ENCODE measurements at regions not wholly inside any gene's neighbourhood (a gene's known extent, or its start where the extent isn't known, plus 50 kb on each side); places are given as distances from the start of the nearest gene placed in this dataset.

GRCh38 chr4:144899393-144899792 is 198.6 kb downstream of the ANAPC10 start:
- Histone ChIP-seq H3K9me3 (ENCODE audit: insufficient read depth, low read depth, low read length) (no peaks in the 10 kb centered on the region), H2BK5ac (ENCODE audit: low read depth, low read length, poor library complexity) (no peak overlapping the region), H3K4me1 (ENCODE audit: control insufficient read depth in 1 of 2, insufficient read depth in 2 of 2, low read length in 2 of 2) (peaks cover 1 to 2% of the 10 kb centered on the region in 2 experiments), H4K8ac (ENCODE audit: low read depth, low read length) (no peak overlapping the region), H3K23ac (ENCODE audit: low read length) (no peak overlapping the region), H3K27ac (ENCODE audit: low read depth, low read length) (no peak overlapping the region), H3K4me3 (ENCODE audit: low read depth, low read length) (no peak overlapping the region), H3K18ac (ENCODE audit: low read length) (no peak overlapping the region), H2AK5ac (ENCODE audit: low read length) (no peak overlapping the region), H2BK120ac (ENCODE audit: insufficient read depth, low read length, poor library complexity) (no peak overlapping the region), H3K14ac (ENCODE audit: low read length) (no peak overlapping the region), H3K79me2 (ENCODE audit: control insufficient read depth, insufficient read depth, low read length, poor library complexity) (no peaks in the 10 kb centered on the region), H3K79me1 (ENCODE audit: low read length) (peaks cover 2% of the 10 kb centered on the region), H2BK12ac (ENCODE audit: low read length) (no peak overlapping the region), H4K91ac (ENCODE audit: low read depth, low read length) (no peak overlapping the region), H4K12ac (ENCODE audit: low read depth, low read length) (no peak overlapping the region), H3K4ac (ENCODE audit: low read depth, low read length) (no peak overlapping the region), H3K27me3 (ENCODE audit: insufficient read depth, low read length) (no peaks in the 10 kb centered on the region), H3K9ac (ENCODE audit: low read length) (no peak overlapping the region), H2AFZ (ENCODE audit: insufficient read depth, low read length, poor library complexity) (no peak overlapping the region), H3K36me3 (ENCODE audit: control insufficient read depth in 1 of 2, insufficient read depth in 2 of 2, low read length in 2 of 2) (no peaks in the 10 kb centered on the region), H3K4me2 (ENCODE audit: low read length) (no peak overlapping the region)
- no peak for DNase-seq
- WGBS (ENCODE audit: extremely low coverage, insufficient coverage, insufficient read length), result no CpG with 5 or more reads among the region's 3 CpGs

GRCh38 chr4:144901141-144901540 is 196.9 kb downstream of the ANAPC10 start:
- H3K4me1 ChIP-seq (ENCODE audit: control insufficient read depth in 1 of 2, insufficient read depth in 2 of 2, low read length in 2 of 2), result peaks cover 2% of the 10 kb centered on the region in 2 experiments
- WGBS (ENCODE audit: extremely low coverage, insufficient coverage, insufficient read length), result no CpG with 5 or more reads among the region's 2 CpGs
- H3K27me3 ChIP-seq (ENCODE audit: insufficient read depth, low read length), result no peaks in the 10 kb centered on the region
- DNase-seq, result no peak
- peak overlapping the region; percentile 23 for H3K4me2 ChIP-seq (ENCODE audit: low read length)
- no peak overlapping the region for H2BK12ac ChIP-seq (ENCODE audit: low read length)
- H3K79me2 ChIP-seq (ENCODE audit: control insufficient read depth, insufficient read depth, low read length, poor library complexity), result no peaks in the 10 kb centered on the region
- H3K4ac ChIP-seq (ENCODE audit: low read depth, low read length), result no peak overlapping the region
- H4K91ac ChIP-seq (ENCODE audit: low read depth, low read length), result no peak overlapping the region
- H2AFZ ChIP-seq (ENCODE audit: insufficient read depth, low read length, poor library complexity), result no peak overlapping the region
- H3K36me3 ChIP-seq (ENCODE audit: control insufficient read depth in 1 of 2, insufficient read depth in 2 of 2, low read length in 2 of 2), result no peaks in the 10 kb centered on the region
- no peak overlapping the region for H2BK120ac ChIP-seq (ENCODE audit: insufficient read depth, low read length, poor library complexity)
- peaks cover 6% of the 10 kb centered on the region for H3K79me1 ChIP-seq (ENCODE audit: low read length)
- H2BK5ac ChIP-seq (ENCODE audit: low read depth, low read length, poor library complexity), result no peak overlapping the region
- no peak overlapping the region for H3K4me3 ChIP-seq (ENCODE audit: low read depth, low read length)
- no peak overlapping the region for H3K27ac ChIP-seq (ENCODE audit: low read depth, low read length)
- no peak overlapping the region for H4K8ac ChIP-seq (ENCODE audit: low read depth, low read length)
- no peaks in the 10 kb centered on the region for H3K9me3 ChIP-seq (ENCODE audit: insufficient read depth, low read depth, low read length)
- no peak overlapping the region for H3K18ac ChIP-seq (ENCODE audit: low read length)
- H3K23ac ChIP-seq (ENCODE audit: low read length), result no peak overlapping the region
- H3K14ac ChIP-seq (ENCODE audit: low read length), result no peak overlapping the region
- no peak overlapping the region for H2AK5ac ChIP-seq (ENCODE audit: low read length)
- H3K9ac ChIP-seq (ENCODE audit: low read length), result no peak overlapping the region
- H4K12ac ChIP-seq (ENCODE audit: low read depth, low read length), result no peak overlapping the region

- WGBS (ENCODE audit: extremely low coverage, insufficient coverage, insufficient read length), result no CpG with 5 or more reads among the region's 1 CpG
- Histone ChIP-seq H2AK5ac (ENCODE audit: low read length) (no peak overlapping the region), H2BK5ac (ENCODE audit: low read depth, low read length, poor library complexity) (no peak overlapping the region), H4K8ac (ENCODE audit: low read depth, low read length) (no peak overlapping the region), H3K4me2 (ENCODE audit: low read length) (no peak overlapping the region), H3K4me3 (ENCODE audit: low read depth, low read length) (no peak overlapping the region), H3K18ac (ENCODE audit: low read length) (no peak overlapping the region), H3K79me1 (ENCODE audit: low read length) (peaks cover 12% of the 10 kb centered on the region), H3K27me3 (ENCODE audit: insufficient read depth, low read length) (no peaks in the 10 kb centered on the region), H4K12ac (ENCODE audit: low read depth, low read length) (no peak overlapping the region), H2BK12ac (ENCODE audit: low read length) (no peak overlapping the region), H2BK120ac (ENCODE audit: insufficient read depth, low read length, poor library complexity) (no peak overlapping the region), H3K36me3 (ENCODE audit: control insufficient read depth in 1 of 2, insufficient read depth in 2 of 2, low read length in 2 of 2) (no peaks in the 10 kb centered on the region), H4K91ac (ENCODE audit: low read depth, low read length) (no peak overlapping the region), H3K14ac (ENCODE audit: low read length) (no peak overlapping the region), H3K27ac (ENCODE audit: low read depth, low read length) (no peak overlapping the region), H3K9ac (ENCODE audit: low read length) (no peak overlapping the region), H3K9me3 (ENCODE audit: insufficient read depth, low read depth, low read length) (peaks cover 2% of the 10 kb centered on the region), H3K4ac (ENCODE audit: low read depth, low read length) (no peak overlapping the region), H3K4me1 (ENCODE audit: control insufficient read depth in 1 of 2, insufficient read depth in 2 of 2, low read length in 2 of 2) (peaks cover 6 to 9% of the 10 kb centered on the region in 2 experiments), H3K23ac (ENCODE audit: low read length) (no peak overlapping the region), H2AFZ (ENCODE audit: insufficient read depth, low read length, poor library complexity) (no peak overlapping the region), H3K79me2 (ENCODE audit: control insufficient read depth, insufficient read depth, low read length, poor library complexity) (no peaks in the 10 kb centered on the region)
- DNase-seq, result no peak
Observed at GRCh38 chr4:144902614-144903013, 195.4 kb downstream of the ANAPC10 start.

- Histone ChIP-seq H4K8ac (ENCODE audit: low read depth, low read length) (no peak overlapping the region), H3K4me2 (ENCODE audit: low read length) (no peak overlapping the region), H2BK12ac (ENCODE audit: low read length) (peak overlapping the region; percentile 73), H3K4me1 (ENCODE audit: control insufficient read depth in 1 of 2, insufficient read depth in 2 of 2, low read length in 2 of 2) (peaks cover 6 to 9% of the 10 kb centered on the region in 2 experiments), H2BK120ac (ENCODE audit: insufficient read depth, low read length, poor library complexity) (peak overlapping the region; percentile 75), H3K79me1 (ENCODE audit: low read length) (peaks cover 12% of the 10 kb centered on the region), H4K91ac (ENCODE audit: low read depth, low read length) (no peak overlapping the region), H2BK5ac (ENCODE audit: low read depth, low read length, poor library complexity) (peak overlapping the region; percentile 72), H3K4ac (ENCODE audit: low read depth, low read length) (no peak overlapping the region), H3K9me3 (ENCODE audit: insufficient read depth, low read depth, low read length) (peaks cover 2% of the 10 kb centered on the region), H3K27me3 (ENCODE audit: insufficient read depth, low read length) (no peaks in the 10 kb centered on the region), H3K36me3 (ENCODE audit: control insufficient read depth in 1 of 2, insufficient read depth in 2 of 2, low read length in 2 of 2) (no peaks in the 10 kb centered on the region), H3K4me3 (ENCODE audit: low read depth, low read length) (no peak overlapping the region), H3K23ac (ENCODE audit: low read length) (no peak overlapping the region), H3K27ac (ENCODE audit: low read depth, low read length) (peak overlapping the region; percentile 70), H3K18ac (ENCODE audit: low read length) (no peak overlapping the region), H2AK5ac (ENCODE audit: low read length) (no peak overlapping the region), H4K12ac (ENCODE audit: low read depth, low read length) (no peak overlapping the region), H3K9ac (ENCODE audit: low read length) (no peak overlapping the region), H3K14ac (ENCODE audit: low read length) (peak overlapping the region; percentile 48), H2AFZ (ENCODE audit: insufficient read depth, low read length, poor library complexity) (no peak overlapping the region), H3K79me2 (ENCODE audit: control insufficient read depth, insufficient read depth, low read length, poor library complexity) (no peaks in the 10 kb centered on the region)
- peak; percentile 2 to 53 for DNase-seq
- WGBS (ENCODE audit: extremely low coverage, insufficient coverage, insufficient read length), result no CpG with 5 or more reads among the region's 3 CpGs
Observed at GRCh38 chr4:144903953-144904711, 193.9 kb downstream of the ANAPC10 start.

Data from trophoblast cell (in vitro differentiated cells and primary cell).